ENCODE measurements at regions not wholly inside any gene's neighbourhood (a gene's known extent, or its start where the extent isn't known, plus 50 kb on each side); places are given as distances from the start of the nearest gene placed in this dataset.

- no peak overlapping the region for H3K4me2 ChIP-seq (replicated peaks; ENCODE audit: extremely low read depth, low read length, poor library complexity, severe bottlenecking)
- H3K4me1 ChIP-seq (ENCODE audit: control insufficient read depth in 1 of 2, insufficient read depth in 2 of 2, low read length in 2 of 2) = no peaks in the 10 kb centered on the region
- H3K27ac ChIP-seq (ENCODE audit: low read depth in 1 of 2, low read length in 2 of 2) = no peak overlapping the region
- Mint-ChIP-seq H3K27ac (no peak overlapping the region), H3K9me3 (peaks cover 0 to 3% (median 0%) of the 10 kb centered on the region in 7 donors), H3K27me3 (ENCODE audit: low read depth in 3 of 3) (peaks cover 0 to 3% (median 1%) of the 10 kb centered on the region in 3 donors), H3K36me3 (no peaks in the 10 kb centered on the region), H3K4me1 (no peaks in the 10 kb centered on the region), H3K4me3 (no peak overlapping the region)
- no peak overlapping the region for H3K9ac ChIP-seq (ENCODE audit: insufficient read depth, low read length, poor library complexity, severe bottlenecking)
- H4K20me1 ChIP-seq (ENCODE audit: insufficient read depth, low read length) = no peaks in the 10 kb centered on the region
- DNase-seq = no peak
- 100% methylated on average over 3 of the region's 6 CpGs for WGBS (ENCODE audit: insufficient coverage)
- H3K4me3 ChIP-seq (replicated peaks in 1 of 3; ENCODE audit: low read depth in 2 of 3, low read length in 3 of 3) = no peak overlapping the region
- no peaks in the 10 kb centered on the region for H3K27me3 ChIP-seq (ENCODE audit: control insufficient read depth in 2 of 2, insufficient read depth in 2 of 2, low read length in 2 of 2)
- H3K9me3 ChIP-seq (replicated peaks in 1 of 2; ENCODE audit: control insufficient read depth in 1 of 2, insufficient read depth in 1 of 2, low read length in 2 of 2) = no peaks in the 10 kb centered on the region
- no peak overlapping the region for H2AFZ ChIP-seq (ENCODE audit: insufficient read depth, low read depth, low read length, poor library complexity, severe bottlenecking)
- intact Hi-C loops (cut with micrococcal nuclease) = loop anchor here (10.0 kb wide), 1 partner anchor 674 kb away; no protein-coding TSS in a partner anchor
- H3K79me2 ChIP-seq (ENCODE audit: insufficient read depth, low read length) = no peaks in the 10 kb centered on the region
- no peak for TF ChIP-seq CTCF (IDR thresholded peaks at IDR 0.05)
- no peaks in the 10 kb centered on the region for H3K36me3 ChIP-seq (replicated peaks in 1 of 2; ENCODE audit: control insufficient read depth in 1 of 2, insufficient read depth in 2 of 2, low read length in 2 of 2)
Measured at GRCh38 chr3:67788396-67788795, 134.0 kb upstream of the SUCLG2 start.

- Histone ChIP-seq H4K20me1 (ENCODE audit: insufficient read depth, low read length) (no peaks in the 10 kb centered on the region), H3K4me1 (ENCODE audit: control insufficient read depth in 1 of 2, insufficient read depth in 2 of 2, low read length in 2 of 2) (no peaks in the 10 kb centered on the region), H3K27me3 (ENCODE audit: control insufficient read depth in 2 of 2, insufficient read depth in 2 of 2, low read length in 2 of 2) (no peaks in the 10 kb centered on the region), H3K9ac (ENCODE audit: insufficient read depth, low read length, poor library complexity, severe bottlenecking) (no peak overlapping the region), H3K9me3 (replicated peaks in 1 of 2; ENCODE audit: control insufficient read depth in 1 of 2, insufficient read depth in 1 of 2, low read length in 2 of 2) (peaks cover 0 to 7% of the 10 kb centered on the region in 2 donors), H3K36me3 (replicated peaks in 1 of 2; ENCODE audit: control insufficient read depth in 1 of 2, insufficient read depth in 2 of 2, low read length in 2 of 2) (no peaks in the 10 kb centered on the region), H3K4me3 (replicated peaks in 1 of 3; ENCODE audit: low read depth in 2 of 3, low read length in 3 of 3) (no peak overlapping the region), H3K79me2 (ENCODE audit: insufficient read depth, low read length) (no peaks in the 10 kb centered on the region), H3K4me2 (replicated peaks; ENCODE audit: extremely low read depth, low read length, poor library complexity, severe bottlenecking) (no peak overlapping the region), H3K27ac (ENCODE audit: low read depth in 1 of 2, low read length in 2 of 2) (no peak overlapping the region), H2AFZ (ENCODE audit: insufficient read depth, low read depth, low read length, poor library complexity, severe bottlenecking) (no peak overlapping the region)
- Mint-ChIP-seq H3K27ac (no peak overlapping the region), H3K9me3 (peaks cover 2 to 5% (median 3%) of the 10 kb centered on the region in 7 donors), H3K27me3 (ENCODE audit: low read depth in 3 of 3) (peaks cover 0 to 3% (median 0%) of the 10 kb centered on the region in 3 donors), H3K36me3 (no peaks in the 10 kb centered on the region), H3K4me3 (no peak overlapping the region), H3K4me1 (no peaks in the 10 kb centered on the region)
- no peak for TF ChIP-seq CTCF (IDR thresholded peaks at IDR 0.05)
- intact Hi-C loops (cut with micrococcal nuclease) = loop anchor here (10.0 kb wide), 1 partner anchor 669 kb away; no protein-coding TSS in a partner anchor
- no CpG with 5 or more reads among the region's 3 CpGs for WGBS (ENCODE audit: insufficient coverage)
- DNase-seq = no peak
Measured at GRCh38 chr3:67783281-67784250, 129.2 kb upstream of the SUCLG2 start.
